Activated T-cell treated with anti-CD3 and anti-CD28 coated beads for 1 hour (primary cell): ENCODE measurements at regions not wholly inside any gene's neighbourhood (a gene's known extent, or its start where the extent isn't known, plus 50 kb on each side); places are given as distances from the start of the nearest gene placed in this dataset.
"Not testable (repeated sequence)": the region's sequence is repeated elsewhere in the genome, so short reads cannot be mapped to it uniquely, and the experiment has no call there.

Experiments
- DNase-seq: peaks from one replicate; pipeline ENCODE4 v3.0.0-alpha.2; 2020; ENCODE audit warnings: low read depth

DNA sequence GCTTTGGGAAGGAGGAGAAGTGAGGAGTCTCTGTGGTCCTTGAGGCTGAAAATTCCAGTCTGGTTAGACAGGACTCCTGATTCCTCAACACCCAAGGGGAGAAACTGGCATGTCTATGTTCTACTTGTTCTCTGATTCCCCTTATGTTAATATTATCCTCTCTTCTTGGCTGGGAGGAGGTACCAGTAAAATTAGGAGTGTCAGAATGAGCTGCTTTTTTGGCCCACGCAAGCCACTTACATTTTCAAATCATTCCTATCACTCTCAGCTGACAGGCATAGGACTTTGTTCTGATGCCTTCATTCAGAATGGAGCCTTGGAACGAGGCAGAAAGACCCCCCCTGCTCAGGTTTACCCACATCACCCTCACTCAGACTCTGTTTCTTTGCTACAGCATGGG, 1077.2 kb downstream of the BCL11B start:
- no peak for DNase-seq

DNA sequence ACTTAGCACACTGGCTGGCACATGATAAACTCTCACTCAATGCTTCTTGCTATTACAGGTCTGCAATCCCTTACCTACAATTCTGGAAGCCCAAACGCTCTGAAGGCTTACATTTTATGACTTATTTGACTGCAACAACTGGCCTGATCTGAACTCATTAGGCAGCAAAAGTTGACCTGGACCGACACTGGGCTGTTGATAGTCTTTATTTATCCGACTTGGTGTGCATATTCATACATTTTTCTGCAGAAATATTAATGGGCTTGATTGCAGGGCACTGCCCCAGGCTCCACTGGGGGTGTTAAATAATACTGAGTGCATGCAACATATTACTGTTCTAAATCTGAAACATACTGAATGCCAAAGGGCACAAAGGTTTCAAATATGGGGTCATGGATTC, 1076.7 kb downstream of the BCL11B start:
- DNase-seq = no peak

DNA sequence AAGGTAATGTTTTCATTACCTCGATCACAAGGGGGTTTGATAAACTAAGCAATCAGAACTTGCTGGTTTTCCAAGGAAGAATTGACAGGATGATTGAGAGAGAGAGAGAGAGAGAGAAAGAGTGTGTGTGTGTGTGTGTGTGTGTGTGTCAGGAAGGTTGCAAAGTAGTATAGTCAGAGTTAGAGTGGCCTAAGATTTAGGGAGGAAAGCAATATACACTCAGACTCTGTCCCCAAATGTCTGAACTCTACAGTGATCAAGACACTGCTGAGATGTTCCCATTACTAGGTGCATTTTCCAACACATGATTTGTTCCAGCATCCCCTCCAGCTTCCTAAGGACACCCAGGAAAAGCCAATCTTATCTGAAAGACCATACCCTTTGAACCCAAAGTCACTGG, 1074.1 kb downstream of the BCL11B start:
- DNase-seq = no peak

DNA sequence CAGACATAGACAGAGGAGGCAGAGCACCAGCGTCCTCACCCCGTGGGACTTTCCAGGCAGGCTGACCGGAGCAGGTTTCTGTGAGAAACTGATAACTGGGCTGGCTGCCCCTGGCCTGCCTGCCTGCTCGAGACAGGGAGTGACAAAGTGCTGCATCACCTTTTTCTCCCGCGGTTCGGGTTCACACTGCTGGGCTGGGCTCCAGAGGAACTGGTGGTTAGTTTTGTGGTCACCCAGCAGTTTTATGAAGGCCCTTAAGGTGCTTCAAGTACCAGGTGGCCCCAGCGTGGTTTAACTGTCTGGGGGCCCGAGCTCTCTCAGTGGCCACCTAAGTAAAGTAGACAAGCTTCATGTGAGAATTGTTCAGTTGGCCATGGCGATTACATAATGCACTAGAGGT, 1073.6 kb downstream of the BCL11B start:
- DNase-seq = peak; percentile 16

DNA sequence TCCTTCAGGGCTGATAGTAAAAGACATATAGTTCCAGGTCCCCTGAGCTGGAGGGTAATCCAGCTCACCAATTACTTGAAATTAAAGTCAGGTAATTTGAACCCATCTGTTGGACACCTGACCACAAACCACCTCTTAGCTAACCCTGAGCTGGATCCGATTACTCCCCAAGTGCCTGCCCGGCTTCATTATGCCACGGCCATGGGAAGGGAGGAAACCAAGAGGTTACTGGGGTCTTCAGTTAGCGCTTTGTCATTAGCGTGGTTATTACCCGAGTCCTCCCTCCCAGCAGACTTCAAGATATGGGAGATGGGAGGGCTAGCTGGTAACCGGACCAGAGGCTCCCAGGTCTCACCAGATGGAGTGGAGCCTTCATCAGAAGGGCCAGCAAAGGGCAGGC, 1071.4 kb downstream of the BCL11B start:
- no peak for DNase-seq

DNA sequence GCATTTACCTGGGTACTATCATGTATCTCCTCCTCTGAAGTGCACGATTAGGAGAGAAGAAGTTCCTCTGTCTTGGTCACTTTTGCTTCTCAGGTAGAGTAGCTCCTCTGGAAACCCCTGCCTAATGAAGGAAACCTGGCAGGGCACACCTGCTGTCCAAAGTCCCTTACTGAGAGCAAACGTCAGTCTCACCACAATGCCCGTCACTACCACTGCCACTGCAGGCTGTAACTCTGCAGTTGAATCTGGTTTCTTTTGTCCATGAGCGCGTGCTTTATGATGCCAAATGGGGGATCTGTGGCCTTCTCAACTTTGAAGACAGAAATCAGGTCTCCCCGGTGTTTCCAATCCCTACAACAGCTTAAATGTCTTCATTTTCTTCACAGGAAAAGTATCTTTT, 1068.6 kb downstream of the BCL11B start:
- DNase-seq = no peak

DNA sequence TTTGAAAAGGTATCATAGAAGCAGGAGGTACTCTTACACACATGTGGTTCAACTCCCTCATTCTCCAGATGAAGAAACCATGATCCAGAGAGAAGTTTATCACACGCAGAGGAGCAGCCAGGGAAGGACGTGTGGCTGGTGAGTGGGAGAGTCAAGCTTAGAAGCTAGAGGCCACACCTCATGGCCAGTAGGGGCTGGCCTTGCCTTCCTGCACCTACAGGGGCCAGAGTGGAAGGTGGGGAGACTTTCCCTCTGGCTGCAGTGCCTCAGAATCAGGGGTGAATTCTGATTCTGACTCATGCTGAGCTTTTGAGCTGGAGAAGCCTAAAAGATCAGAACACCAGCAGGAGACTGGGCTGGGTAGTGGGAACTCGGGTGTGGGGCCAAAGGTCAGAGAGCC, 1067.9 kb downstream of the BCL11B start:
- no peak for DNase-seq

DNA sequence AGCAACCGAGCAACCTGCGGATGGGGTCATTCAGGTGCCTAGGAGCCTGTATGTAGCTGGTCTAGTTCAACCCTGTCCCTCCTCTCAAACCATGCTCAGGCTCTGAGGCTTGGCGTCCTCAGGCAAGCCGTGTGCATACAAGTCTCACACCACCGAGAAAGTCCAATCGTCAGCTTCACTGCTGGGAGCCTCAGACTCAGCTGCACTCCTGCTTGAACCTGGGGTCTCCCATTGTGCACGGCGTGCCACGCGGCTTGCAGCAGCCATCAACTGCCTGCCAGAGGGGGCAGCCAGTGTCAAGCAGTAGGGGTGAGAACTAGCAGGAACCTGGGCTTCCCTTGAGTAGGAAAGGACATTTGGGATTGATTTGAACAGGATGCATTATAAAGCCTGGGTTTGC, 1064.6 kb downstream of the BCL11B start:
- no peak for DNase-seq

DNA sequence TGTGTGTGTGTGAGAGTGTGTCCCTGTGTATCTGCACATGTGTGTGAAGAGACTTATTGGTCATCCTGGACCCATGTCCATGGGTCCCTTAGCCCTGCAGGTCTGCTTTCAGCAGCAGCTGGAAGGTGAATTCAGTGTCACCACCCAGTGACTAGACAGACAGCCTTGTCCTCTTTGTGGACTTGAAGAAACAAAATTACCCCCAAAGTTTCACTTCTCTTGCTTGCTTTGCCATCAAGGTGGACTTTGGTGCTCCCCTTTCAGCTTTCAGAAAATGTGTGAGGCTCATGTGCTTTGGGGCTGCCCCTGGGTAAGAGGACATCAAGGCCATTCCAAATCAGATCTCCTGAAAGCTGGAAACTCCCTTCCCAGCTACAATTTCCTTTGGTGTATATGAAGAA, 1063.8 kb downstream of the BCL11B start:
- no peak for DNase-seq

DNA sequence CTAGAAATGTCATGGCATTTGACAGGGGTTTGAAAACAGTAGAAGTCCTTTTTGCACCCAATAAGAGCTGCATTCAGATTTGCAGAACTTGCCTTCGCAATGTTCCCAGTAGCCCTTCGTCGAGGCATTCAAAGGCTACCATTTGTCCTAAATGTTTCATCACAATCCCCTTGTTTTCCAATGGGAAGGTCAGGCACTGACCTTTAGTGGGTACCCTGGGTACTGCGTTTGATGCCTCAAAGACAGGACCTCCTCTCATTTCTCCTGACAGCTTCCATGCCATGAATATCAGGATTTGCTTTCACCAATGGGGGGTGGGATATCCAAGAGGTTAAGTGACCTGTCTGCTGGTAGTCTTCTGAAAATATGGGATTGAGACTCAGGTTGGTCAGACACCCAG, 1063.1 kb downstream of the BCL11B start:
- no peak for DNase-seq

DNA sequence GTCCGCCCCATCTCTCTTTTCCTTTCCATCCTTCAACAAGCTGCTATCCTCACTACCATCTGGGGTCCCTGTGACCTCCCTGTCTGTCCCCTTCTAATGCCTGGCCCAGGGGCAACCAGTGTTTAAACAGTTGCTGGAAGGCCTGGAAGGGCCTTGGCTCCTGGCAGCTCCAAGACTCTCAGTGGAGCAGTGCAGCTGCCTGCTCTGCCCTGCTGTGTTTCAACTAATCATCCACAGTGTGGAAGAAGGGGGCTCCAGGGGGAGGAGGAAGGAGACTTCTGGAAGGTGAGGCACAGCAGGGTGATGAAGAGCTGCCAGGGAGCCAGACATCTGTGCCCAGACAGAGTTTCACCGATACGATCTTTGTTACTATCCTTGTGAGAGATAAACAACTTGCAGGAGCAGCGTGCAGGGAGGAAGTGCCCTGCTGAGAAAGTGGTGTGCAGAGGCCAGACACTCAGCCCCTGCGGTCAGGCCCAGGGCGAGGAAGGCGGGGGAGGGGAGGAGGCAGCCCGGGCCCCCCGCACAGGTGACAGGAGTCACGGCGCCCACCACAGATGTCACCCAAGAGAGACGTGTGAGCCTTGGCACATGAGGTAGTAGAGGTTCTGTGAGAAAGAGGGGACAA, 1061.8 kb downstream of the BCL11B start:
- peak; percentile 48 for DNase-seq

DNA sequence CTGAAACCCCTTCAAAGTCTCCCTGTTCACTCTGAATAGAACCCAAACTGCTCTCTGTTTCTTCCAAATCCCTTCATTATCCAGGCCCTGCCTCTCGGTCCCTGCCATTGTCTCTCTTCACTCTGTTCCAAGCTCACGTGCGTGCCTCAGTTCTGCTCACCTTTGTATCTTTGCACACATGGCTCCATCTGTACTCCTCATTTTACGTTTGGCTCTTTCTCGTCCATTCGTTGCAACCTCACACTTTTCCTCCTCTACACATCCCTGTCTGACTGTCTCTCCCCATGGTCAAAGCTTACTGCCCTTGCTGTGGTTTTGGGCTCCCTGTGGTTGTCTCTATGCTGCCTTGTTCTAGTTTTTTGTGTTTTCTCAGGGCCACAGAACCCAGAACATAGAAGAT, 1054.5 kb downstream of the BCL11B start:
- no peak for DNase-seq

DNA sequence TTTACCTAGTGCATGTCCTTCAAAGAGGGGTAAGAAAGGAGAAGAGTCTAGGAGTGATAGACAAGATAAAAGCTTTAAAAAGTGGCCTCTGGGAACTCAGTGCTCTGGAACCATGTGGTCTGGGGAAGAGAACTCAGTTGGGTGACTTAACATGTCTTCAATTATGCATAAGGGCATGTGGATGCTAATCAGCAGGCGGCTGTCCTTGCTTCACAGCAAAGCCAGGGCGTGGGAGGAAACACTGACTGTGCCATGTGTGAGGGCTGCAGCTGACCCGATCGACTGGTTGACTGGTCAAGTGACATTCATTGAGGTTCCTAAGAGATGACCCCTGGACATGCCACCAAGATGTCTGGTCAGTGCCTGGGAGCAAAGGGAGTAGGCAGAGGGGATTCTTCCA, 1053.8 kb downstream of the BCL11B start:
- no peak for DNase-seq

DNA sequence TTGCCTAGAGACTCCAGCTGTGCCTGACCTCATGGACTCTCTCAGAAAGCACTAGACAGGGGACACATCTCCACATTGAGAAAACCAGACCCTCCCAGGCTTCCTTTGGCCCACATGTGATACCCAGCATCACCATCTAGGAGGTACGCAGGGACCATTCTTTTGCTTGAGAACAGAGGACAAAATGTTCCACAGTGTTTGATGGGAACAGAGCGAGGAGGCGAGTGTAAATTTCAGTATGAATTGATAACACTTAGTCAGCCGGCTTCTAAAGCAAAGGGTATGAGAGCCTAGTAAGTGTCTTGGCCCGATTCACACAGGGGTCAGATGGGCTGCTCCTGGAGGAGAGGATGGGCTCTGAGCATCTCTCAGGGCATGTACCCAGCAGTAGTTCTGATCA, 1052.4 kb downstream of the BCL11B start:
- no peak for DNase-seq

DNA sequence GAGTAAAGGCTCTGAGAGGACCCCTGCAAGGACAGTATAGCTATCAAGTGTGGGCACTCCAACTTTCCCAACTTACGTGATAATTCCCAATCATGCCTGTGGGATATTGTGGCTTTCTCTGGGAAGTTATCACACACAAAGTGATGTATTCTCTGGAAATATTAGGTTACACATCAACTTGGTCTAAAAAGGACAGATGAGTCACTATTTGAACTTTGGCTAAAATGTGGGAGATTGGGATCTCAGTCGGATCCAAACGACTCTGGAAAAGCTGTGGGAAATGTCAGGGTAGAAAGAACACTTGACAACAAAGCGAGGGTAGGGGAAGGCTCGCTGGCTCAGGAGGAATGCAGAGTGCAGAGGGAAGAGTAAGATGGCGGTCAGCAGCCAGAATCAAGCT, 1048.9 kb downstream of the BCL11B start:
- DNase-seq = no peak

DNA sequence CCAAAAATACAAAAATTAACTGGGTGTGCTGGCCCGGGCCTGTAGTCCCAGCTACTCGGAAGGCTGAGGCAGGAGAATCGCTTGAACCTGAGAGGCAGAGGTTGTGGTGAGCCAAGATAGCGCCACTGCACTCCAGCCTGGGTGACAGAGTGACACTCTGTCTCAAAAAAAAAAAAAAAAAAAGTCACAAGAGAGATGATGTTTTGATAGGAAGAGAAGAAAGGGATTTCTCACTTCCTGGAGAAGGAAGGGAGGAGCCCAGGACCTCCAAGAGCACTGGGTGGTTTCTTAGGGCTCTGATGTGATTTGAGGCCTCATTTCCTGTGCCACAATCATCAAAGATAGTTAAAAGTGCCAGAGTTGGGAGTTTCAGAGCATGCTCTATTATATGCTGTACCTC, 1048.3 kb downstream of the BCL11B start:
- not testable (repeated sequence) for DNase-seq

DNA sequence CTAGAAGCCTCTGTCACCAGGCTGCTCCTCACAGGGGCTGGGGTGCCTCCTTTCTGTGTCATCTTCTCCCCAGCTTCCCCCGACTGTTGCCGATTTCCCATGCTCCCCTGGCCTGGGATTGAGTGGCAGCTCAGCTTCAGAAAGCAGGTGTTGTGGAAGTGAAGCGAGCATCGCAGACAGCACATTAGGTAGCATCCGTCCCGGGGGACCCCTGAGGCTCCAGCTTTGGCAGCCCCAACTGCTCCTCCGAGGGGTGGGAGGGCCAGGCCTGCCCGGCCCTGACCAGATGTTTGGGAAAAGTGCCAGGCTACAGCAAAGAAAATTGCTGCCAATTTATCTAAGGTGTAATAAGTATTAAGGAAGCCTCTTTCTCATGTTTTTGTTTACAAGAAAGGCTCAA, 1045.6 kb downstream of the BCL11B start:
- DNase-seq = no peak

DNA sequence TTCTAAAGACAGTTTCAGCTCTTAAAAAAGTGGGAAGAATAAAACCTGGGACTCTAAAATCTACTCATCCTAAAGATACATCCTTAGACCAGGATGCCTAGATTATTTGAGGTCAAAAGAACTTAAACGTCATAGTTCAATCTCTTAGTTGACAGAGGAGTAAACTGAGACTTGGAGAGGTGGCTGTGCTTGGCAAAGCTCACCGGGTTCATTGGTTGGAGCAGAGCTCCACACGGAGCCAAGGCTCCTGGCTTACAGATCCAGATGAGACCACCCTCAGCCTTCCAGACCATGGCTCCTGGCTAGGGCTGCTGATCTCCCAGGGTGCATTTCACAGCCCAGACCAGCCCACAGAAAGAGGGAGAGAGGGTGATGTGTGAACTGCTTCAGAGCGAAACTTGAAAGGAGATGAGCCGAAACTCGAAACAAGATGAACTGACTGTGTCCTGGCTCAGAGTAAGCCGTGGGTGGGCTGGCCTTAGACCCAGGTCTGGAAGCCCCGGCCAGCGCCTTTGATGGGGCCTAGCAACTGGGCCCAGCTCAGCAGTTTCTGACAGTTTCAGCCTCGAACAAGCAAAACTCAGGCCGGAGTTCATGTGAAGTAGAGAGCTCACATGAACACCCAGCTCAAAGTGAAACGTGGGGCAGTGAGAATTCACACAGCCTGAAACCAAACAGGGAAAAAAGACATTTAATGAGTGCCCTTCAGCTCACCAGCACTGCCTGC, 1044.8 kb downstream of the BCL11B start:
- DNase-seq = no peak

DNA sequence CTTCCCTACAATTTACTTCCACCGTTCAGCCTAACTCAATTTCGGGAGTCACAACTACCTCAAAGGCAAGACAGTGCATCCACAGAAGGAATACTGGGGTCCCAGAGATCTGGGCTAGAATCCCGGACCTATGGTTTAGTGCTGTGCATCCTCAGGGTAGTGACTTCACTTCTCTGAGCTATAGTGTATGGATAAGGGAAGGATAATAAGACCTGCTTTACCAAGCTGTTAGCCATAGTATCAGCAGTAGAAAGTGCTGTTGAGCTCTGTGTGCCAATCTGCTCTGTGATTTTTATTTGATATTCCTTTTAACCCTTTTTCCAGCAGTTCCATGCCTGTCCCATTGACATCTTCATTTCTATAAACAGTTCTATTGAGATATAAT, 1044.3 kb downstream of the BCL11B start:
- DNase-seq = no peak

DNA sequence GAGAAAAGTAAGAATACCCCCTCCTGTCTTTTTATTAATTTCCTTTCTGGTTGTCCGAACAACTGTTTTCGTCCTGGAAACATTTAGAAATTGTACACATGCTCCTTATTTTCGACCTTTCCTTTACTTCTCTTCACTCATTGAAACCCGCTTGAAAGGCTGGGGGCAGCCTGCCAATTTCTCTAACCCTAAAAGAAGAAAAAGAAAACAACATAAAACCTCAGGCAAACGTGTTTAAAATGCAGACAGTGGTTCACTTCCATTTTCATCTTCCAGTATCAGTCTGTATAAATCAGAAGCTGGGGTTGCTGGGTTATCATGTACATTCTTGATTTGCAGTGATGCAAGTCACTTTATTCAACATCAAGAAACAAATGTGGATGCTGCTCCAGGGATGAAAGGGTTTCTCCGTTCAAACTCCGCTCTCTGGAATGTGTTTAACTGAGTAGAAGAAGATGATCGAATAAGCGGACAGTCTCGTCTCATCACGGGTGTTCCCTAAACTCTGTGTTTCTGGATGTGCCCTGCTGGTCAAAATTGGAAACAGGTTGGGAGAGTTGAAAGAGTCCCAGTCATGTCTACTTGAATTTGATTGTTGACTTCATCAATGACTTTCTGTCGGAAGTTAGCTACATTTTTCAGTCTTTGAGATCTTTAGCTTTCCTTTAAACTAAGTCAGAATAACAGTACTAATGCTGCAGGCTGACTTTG, 1042.2 kb downstream of the BCL11B start:
- peak; percentile 19 for DNase-seq

DNA sequence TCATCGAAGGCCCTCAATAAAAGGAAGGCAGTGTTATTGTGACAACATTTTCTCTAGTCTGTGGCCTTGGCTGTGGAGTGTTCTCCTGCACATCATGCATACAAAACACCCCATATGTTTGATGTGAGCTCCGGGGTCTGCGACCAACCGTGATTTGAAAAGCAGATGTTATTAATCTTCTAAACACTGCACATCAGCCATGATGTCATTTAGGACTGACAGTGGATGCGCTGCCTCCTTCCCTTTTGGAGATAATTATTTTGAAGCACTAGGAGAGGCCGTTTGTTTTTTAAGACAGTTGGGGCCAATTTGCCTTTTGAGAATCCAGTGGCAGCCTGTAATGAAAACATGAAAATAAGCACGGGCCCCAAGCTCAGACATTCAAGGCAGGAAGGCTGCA, 1041.6 kb downstream of the BCL11B start:
- DNase-seq = no peak

DNA sequence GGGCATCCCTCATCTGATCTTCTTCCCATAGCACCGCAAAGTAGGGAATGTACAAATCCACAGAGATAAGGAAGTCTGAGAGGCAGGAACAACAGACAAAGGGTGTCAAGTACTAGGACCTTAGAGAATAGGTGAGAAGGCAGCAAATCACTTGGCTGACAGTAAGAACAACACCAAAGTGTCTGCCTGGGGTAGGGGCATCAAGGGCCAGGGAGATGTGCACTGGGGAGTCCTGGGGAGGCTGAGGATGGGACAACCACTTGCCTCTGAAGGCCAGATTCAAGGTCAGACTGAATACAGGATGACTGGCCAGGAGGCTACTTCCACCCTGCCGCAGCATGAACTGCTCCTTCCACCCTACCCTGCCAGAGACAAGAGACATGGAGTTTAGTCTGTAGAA, 1040.8 kb downstream of the BCL11B start:
- no peak for DNase-seq

DNA sequence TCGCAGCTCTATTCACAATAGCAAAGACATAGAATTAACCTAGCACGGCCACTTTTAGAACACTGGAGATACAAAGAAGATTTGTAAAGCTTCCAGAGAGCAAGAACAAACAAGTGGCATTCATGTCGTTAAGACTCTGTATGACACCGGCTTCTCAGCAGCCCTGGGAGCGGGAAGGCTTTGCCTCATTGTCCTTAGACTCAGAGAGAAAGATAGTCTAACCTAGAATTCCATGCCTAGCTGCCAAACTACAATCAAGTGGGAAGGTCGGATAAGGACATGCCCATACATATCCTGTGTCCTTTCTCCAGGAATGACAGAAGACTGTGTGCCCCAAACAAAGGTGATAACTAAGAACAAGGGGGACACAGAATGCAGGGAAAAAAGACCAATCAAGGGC, 1038.3 kb downstream of the BCL11B start:
- no peak for DNase-seq

DNA sequence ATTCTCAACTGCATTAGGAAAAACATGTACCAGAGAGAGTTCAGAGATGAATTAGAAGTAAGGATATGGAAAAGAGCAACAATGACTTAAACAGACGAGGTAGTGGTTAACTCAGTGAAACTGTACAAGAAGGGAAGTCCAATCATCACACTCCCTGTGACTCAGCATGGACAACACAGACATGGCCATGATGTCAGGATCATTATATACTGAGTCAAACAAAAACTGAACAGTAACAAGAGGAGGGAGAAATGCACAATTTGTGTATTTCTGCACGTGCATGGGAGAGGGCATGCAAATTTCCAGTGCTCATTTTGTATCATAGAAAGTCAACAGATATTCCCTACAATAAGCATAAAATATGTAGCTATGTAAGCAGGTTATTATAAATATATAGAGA, 1037.8 kb downstream of the BCL11B start:
- DNase-seq = no peak
